ENCODE measurements at regions not wholly inside any gene's neighbourhood (a gene's known extent, or its start where the extent isn't known, plus 50 kb on each side); places are given as distances from the start of the nearest gene placed in this dataset.

DNA sequence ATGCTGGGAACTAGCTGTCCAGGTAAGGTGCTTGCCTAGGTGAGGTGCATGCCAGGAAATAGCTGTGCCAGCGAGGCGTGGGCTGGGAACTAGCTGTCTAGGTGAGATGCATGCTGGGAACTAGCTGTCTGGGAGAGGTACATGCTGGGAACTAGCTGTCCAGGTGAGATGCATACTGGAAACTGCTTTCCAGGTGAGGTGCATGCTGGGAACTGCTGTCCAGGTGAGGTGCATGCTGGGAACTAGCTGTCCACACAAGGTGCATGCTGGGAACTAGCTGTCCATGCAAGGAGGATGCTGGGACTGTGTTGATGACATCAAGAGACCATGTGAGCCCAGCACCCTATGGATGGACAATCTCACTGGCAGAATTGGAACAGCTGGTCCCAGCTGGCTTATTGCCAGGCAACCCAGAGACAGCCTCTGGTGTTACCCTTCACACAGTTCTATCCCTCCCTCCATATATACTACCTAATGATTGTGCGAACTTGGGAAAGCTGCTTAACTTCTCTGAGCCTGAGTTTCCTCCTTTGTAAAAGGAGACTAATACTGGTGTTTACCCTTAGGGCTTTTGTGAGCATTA, 479.9 kb upstream of the RBFOX1 start:
- TF ChIP-seq, protein P1, sequence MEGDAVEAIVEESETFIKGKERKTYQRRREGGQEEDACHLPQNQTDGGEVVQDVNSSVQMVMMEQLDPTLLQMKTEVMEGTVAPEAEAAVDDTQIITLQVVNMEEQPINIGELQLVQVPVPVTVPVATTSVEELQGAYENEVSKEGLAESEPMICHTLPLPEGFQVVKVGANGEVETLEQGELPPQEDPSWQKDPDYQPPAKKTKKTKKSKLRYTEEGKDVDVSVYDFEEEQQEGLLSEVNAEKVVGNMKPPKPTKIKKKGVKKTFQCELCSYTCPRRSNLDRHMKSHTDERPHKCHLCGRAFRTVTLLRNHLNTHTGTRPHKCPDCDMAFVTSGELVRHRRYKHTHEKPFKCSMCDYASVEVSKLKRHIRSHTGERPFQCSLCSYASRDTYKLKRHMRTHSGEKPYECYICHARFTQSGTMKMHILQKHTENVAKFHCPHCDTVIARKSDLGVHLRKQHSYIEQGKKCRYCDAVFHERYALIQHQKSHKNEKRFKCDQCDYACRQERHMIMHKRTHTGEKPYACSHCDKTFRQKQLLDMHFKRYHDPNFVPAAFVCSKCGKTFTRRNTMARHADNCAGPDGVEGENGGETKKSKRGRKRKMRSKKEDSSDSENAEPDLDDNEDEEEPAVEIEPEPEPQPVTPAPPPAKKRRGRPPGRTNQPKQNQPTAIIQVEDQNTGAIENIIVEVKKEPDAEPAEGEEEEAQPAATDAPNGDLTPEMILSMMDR (IDR thresholded peaks at IDR 0.05; ENCODE audit: low read depth, low read length) = no peak
- no peak for TF ChIP-seq EZH2phosphoT487 (IDR thresholded peaks at IDR 0.05; ENCODE audit: low read depth)
